HepG2 (cell line): ENCODE measurements at regions not wholly inside any gene's neighbourhood (a gene's known extent, or its start where the extent isn't known, plus 50 kb on each side); places are given as distances from the start of the nearest gene placed in this dataset.

Source experiments
- FOXP4 ChIP-seq: sonication (generic); formaldehyde crosslinking; IDR thresholded peaks from 2 replicates; pipeline ENCODE4 v1.4.0; 2020; ENCODE audit warnings: missing genetic modification reagents
- GTF2F1 ChIP-seq: fragments of 150-350 bp; IDR thresholded peaks from 2 replicates; pipeline ENCODE4 v1.6.1; 2014; ENCODE audit warnings: low read length
- REST ChIP-seq, 2 experiments: IDR thresholded peaks; 2 replicates each; pipeline ENCODE4 v1.6.1; 2011 to 2012; ENCODE audit warnings: low read length in 2 of 2, borderline replicate concordance in 1 of 2, low read depth in 1 of 2, mild to moderate bottlenecking in 1 of 2, moderate library complexity in 1 of 2
- RFX5 ChIP-seq: IDR thresholded peaks from 2 replicates; pipeline ENCODE4 v1.6.1; 2011; ENCODE audit warnings: low read depth, low read length, improper control_type of control experiment
- TOE1 ChIP-seq: sonication (generic); formaldehyde crosslinking; IDR thresholded peaks from 2 replicates; pipeline ENCODE4 v1.4.0; 2020; ENCODE audit warnings: mild to moderate bottlenecking, missing genetic modification reagents

GRCh38 chr20:46805836-46806235, 88.8 kb upstream of the EYA2 start:
- TF ChIP-seq GTF2F1: no peak
- no peak for TF ChIP-seq RFX5
- TF ChIP-seq FOXP4: no peak
- no peak for TF ChIP-seq TOE1 (CRISPR knock-in tag)
- no peak for TF ChIP-seq REST (IDR thresholded peaks at IDR 0.05; ENCODE audit: borderline replicate concordance in 1 of 2, low read depth in 1 of 2, low read length in 2 of 2)
